Psoas muscle (tissue), 7 donors: ENCODE measurements at regions not wholly inside any gene's neighbourhood (a gene's known extent, or its start where the extent isn't known, plus 50 kb on each side); places are given as distances from the start of the nearest gene placed in this dataset.

ENCODE experiments used
- ATAC-seq, 4 donors: fragments of 200-7000 bp; cut with Tn5 transposase; one replicate each; pipeline ENCODE4 v1.9.1; 2020; ENCODE audit warnings: moderate library complexity in 3 of 4, mild to moderate bottlenecking in 2 of 4
- DNase-seq, 2 donors: peaks; one replicate each; pipeline ENCODE4 v3.0.0-alpha.2; 2020
- H3K27ac ChIP-seq: fragments of 200-600 bp; one replicate; pipeline ENCODE4 v1.8.0; 2022
- H3K27me3 ChIP-seq, 3 donors: fragments of 200-600 bp in 1 of 3; one replicate each; pipeline versions ENCODE4 v1.6.1 to v1.8.0; 2013 to 2022; ENCODE audit warnings: low read length in 2 of 3, mild to moderate bottlenecking in 2 of 3, moderate library complexity in 1 of 3; ENCODE audit not compliant: insufficient read depth in 3 of 3
- H3K36me3 ChIP-seq, 2 donors: fragments of 200-600 bp in 1 of 2; one replicate each; pipeline versions ENCODE4 v1.6.1 to v1.8.0; 2013 to 2022; ENCODE audit warnings: low read depth in 1 of 2, mild to moderate bottlenecking in 1 of 2, moderate library complexity in 1 of 2; ENCODE audit not compliant: insufficient read depth in 1 of 2
- H3K4me1 ChIP-seq: fragments of 200-600 bp; one replicate; pipeline ENCODE4 v1.8.0; 2022
- H3K4me3 ChIP-seq: fragments of 200-600 bp; one replicate; pipeline ENCODE4 v1.8.0; 2022; ENCODE audit warnings: mild to moderate bottlenecking
- H3K9me3 ChIP-seq: fragments of 200-600 bp; one replicate; pipeline ENCODE4 v1.8.0; 2022
- CTCF ChIP-seq: fragments of 200-600 bp; IDR thresholded peaks from one replicate; pipeline ENCODE4 v1.8.0; 2022; ENCODE audit warnings: antibody characterized with exemption
- WGBS, 3 donors: extraction: QIAGEN DNeasy Blood & Tissue Kit; methylation state at CpG; one replicate each; pipeline versions ENCODE4 v1.1.6 to v1.1.7; 2013; 5-methylcytosine and 5-hydroxymethylcytosine counted together
- intact Hi-C, 2 donors: fragments of 100-400 bp; cut with DNase I; formaldehyde crosslinking; loops; one replicate each; pipeline versions ENCODE4 v1.11.0 to v1.14.2; 2022
- donor health status: healthy with polysubstance abuse.
- donor health status: DM: no; HTN: no; CAD: no; lungs with moderate emphysema.
- donor health status: Bipolar disorder and iron deficiency.
- donor health status: healthy.
- donor health status: DM: yes; HTN: yes; CAD: no.
- donor health status: DM: no; HTN: no; CAD: no.
- donor health status: DM: yes; HTN: yes; CAD: no.

GRCh38 chr14:83312511-83312910 is 1778.9 kb upstream of the SEL1L start:
- WGBS, 3 donors, result 38 to 45% (median 39%) methylated on average over 2 of the region's 2 CpGs
- TF ChIP-seq CTCF, result no peak
- Histone ChIP-seq H3K36me3 (no peaks in the 10 kb centered on the region), H3K9me3 (no peaks in the 10 kb centered on the region), H3K27ac (no peak overlapping the region), H3K4me1 (no peaks in the 10 kb centered on the region), H3K27me3 (no peaks in the 10 kb centered on the region), H3K4me3 (no peak overlapping the region)
- ATAC-seq (no peak), DNase-seq (no peak)
- intact Hi-C loops, result no loop called here

- Histone ChIP-seq H3K27ac (no peak overlapping the region), H3K27me3 (no peaks in the 10 kb centered on the region), H3K4me3 (no peak overlapping the region), H3K9me3 (no peaks in the 10 kb centered on the region), H3K4me1 (no peaks in the 10 kb centered on the region), H3K36me3 (no peaks in the 10 kb centered on the region)
- TF ChIP-seq CTCF, result no peak
- WGBS, 3 donors, result 51 to 67% (median 57%) methylated on average over 2 of the region's 2 CpGs
- intact Hi-C loops, result no loop called here
- ATAC-seq, result no peak
- DNase-seq, result no peak
Observed at GRCh38 chr14:83314764-83315163, 1781.1 kb upstream of the SEL1L start.

- ATAC-seq (no peak), DNase-seq (no peak)
- intact Hi-C loops, result no loop called here
- no peaks in the 10 kb centered on the region for H3K27me3 ChIP-seq
- H3K36me3 ChIP-seq, result no peaks in the 10 kb centered on the region
- no peaks in the 10 kb centered on the region for H3K9me3 ChIP-seq
- no peak overlapping the region for H3K4me3 ChIP-seq
- 78 to 95% (median 88%) methylated on average over 1 of the region's 1 CpG for WGBS, 3 donors
- no peak for TF ChIP-seq CTCF
- H3K4me1 ChIP-seq, result no peaks in the 10 kb centered on the region
- H3K27ac ChIP-seq, result no peak overlapping the region
Observed at GRCh38 chr14:83316356-83316755, 1782.7 kb upstream of the SEL1L start.

- Histone ChIP-seq H3K9me3 (no peaks in the 10 kb centered on the region), H3K27ac (no peak overlapping the region), H3K4me1 (no peaks in the 10 kb centered on the region), H3K27me3 (no peaks in the 10 kb centered on the region), H3K36me3 (no peaks in the 10 kb centered on the region), H3K4me3 (no peak overlapping the region)
- TF ChIP-seq CTCF, result no peak
- DNase-seq (no peak), ATAC-seq (no peak)
- WGBS, 3 donors, result 54 to 67% (median 56%) methylated on average over 2 of the region's 2 CpGs
- intact Hi-C loops, result no loop called here
Observed at GRCh38 chr14:83320837-83321236, 1787.2 kb upstream of the SEL1L start.

GRCh38 chr14:83331513-83331912 is 1797.9 kb upstream of the SEL1L start:
- Histone ChIP-seq H3K9me3 (no peaks in the 10 kb centered on the region), H3K4me1 (no peaks in the 10 kb centered on the region), H3K4me3 (no peak overlapping the region), H3K36me3 (no peaks in the 10 kb centered on the region), H3K27me3 (no peaks in the 10 kb centered on the region), H3K27ac (no peak overlapping the region)
- ATAC-seq (no peak), DNase-seq (no peak)
- no peak for TF ChIP-seq CTCF
- intact Hi-C loops, result no loop called here
- WGBS, 3 donors, result 96 to 98% (median 97%) methylated on average over 2 of the region's 2 CpGs
